NCI-H345 (cell line): ENCODE measurements at regions not wholly inside any gene's neighbourhood (a gene's known extent, or its start where the extent isn't known, plus 50 kb on each side); places are given as distances from the start of the nearest gene placed in this dataset.

ENCODE experiments used
- DNase-seq: peaks from one replicate; lab custom pipeline; 2025; lab: John Stamatoyannopoulos, UW

DNA sequence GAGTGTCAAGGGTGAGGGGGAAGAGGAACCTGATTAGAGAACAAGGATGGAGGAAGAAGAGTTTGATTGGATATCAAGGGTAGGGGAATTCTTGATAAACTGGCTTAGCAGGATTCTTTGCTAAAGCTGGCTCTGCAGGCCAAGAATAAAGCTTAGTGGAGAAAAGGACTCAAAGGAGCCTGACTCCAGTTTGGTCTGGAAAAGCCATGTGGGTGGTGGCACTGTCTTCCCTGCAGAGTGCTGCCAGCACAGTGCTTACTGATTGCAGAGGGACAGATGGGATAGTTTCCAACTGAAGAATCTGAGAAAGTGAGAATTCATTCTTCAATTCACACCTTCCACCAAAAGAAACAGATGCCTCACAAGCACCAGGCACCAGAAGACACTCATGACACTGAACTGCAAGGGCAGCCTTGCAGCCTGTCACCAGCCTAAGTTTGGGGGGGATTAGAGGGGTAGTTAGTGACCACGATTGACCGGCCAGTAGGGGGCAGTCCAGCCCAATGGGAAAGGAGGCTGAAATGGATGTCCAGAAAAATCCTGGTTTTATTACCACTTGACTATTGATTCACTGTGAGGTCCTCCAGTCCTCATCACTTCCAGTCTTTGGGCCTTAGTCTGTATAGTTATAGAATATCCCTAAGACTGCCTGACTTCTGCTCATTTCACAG, 334.5 kb downstream of the SMAD2 start:
- DNase-seq = peak; percentile 7

DNA sequence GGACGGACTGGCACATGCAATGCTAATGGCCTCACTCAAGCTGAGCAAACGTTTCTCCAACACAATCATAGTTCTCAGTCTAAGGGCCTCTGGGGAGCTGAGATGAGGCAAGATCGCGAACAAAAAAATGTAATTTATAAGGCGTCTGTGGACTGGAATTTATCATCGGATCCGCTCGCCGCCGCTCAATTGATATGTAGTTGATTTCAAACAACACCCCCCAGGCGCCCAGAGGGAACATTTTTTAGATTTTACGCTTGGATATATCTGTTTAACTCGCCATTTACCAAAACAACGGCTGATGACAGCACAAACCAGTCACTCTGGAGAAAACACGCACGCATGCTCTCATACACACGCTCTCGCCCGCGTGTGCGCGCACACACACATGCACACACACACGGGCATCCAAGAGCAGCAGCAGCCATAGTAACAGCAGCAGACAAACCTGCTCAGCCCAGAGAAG, 335.8 kb downstream of the SMAD2 start:
- DNase-seq = peak; percentile 50

DNA sequence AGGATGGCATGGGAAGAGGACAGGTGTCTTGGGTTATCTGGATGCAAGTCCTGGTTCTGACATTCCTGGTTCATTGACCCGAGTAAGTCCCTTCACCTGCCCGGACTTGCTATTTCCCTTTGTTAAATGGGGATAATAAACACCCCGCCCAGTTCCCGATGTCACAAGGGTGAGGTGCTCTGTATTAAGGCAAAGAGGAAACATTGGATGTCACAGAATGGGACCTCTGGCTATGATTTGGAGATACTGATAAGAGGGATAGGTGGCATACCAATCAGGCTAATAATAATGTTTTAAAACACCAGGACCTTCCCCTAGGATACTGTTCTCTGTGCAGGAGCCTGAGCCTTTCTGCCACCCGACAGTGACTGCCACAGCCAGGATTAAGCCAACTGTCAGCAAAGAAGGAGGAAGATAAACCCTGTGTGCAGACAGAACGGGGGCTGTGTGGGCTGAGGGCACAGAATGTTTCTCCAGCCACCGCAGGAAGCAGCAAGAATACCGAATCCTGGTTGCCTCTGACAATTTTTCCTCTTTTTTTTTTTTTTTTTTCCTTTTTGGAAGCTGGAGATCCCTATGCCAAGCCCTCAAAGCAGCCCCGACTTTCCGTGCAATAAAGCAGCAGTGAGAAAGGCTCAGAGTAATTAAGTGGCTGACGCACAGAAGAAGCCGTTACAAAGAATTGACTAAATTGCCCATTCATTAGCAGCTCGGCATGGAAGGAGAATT, 336.6 kb downstream of the SMAD2 start:
- peak; percentile 42 for DNase-seq

DNA sequence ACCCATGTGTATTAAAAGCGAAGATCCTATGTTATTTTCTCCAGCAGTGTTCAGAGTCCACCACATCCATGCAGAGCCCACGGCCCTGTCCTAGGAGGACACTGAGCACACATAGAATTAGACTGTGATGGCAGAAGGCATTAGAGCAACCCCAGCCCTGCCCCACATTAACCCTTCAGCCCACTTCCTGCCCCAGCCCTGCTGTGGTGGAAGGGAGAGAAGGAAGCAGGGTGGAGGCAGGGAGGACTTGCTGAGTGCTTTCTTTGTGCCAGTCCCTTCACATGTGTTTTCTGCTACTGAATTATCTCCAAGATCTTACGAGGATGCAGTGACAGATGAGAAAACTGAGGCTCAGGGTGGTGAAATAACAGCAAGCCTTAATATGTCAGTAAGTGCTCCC, 339.0 kb downstream of the SMAD2 start:
- no peak for DNase-seq

DNA sequence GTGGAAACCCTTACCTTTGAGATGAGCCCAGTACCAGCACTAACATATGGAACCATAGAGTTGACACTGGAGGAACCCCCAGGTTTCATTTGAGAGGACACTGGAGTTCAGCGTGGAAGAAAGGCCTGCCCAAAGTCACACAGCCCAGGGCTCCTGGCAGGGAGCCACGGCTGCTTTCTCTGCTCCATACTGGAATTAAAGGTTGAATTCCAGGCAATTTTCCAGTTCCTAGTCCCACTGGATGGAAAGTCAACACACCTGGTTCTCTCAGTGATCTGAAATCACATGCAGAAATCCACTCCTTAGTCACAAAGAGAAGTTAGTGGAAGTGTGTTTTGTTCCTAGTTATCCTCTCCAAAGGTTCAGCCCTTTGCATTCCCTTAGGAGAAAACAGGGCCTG, 336.1 kb upstream of the SKOR2 start:
- DNase-seq = no peak

DNA sequence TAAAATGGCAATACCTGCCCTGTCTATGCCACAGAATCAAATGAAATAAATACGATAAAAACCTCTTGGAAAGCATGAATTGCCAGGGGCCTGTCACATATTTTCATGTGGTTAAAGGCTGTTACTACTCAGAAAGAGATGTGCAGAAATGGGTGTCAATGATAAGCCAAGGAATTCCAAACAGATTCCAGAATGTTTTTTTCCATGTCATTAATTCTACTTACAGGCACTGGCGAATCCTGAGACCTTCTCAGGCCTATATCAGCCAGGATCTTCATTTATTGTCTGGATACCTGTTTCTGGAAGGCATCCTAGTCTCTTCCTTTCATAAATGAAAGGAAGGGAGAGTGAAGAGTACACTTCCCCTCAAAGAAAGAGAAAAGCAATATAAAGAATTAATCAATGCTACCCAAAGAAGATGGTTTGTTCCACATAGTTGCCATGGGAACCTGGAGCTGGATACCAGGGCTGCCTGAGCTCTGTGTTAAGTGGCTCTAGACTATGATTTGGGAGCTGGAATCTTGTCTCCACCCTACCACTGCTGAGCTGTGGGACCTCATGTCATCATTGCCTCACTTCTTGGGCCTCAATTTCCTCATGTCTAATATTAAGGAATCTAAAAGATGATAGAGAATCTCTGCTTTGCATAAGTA, 335.1 kb upstream of the SKOR2 start:
- no peak for DNase-seq

DNA sequence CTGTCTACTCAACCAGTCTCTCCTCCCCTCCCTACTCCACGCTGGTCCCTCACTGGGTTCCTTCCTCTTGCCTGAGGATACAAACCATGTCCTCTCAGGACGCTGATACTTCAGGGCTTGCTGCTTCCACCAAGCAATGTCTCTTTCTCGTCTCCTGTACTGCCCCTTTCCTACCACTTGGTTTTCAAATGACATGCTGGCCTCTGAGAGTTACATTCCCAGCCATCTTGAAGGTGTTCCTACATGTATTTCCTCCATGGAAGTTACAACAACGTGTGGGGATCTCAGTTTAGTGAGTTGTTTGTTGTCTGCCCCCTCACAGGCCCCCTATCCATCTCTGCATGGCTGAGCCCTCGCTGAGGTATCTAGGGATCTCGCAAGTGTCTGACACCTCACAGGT, 334.5 kb upstream of the SKOR2 start:
- DNase-seq = no peak

DNA sequence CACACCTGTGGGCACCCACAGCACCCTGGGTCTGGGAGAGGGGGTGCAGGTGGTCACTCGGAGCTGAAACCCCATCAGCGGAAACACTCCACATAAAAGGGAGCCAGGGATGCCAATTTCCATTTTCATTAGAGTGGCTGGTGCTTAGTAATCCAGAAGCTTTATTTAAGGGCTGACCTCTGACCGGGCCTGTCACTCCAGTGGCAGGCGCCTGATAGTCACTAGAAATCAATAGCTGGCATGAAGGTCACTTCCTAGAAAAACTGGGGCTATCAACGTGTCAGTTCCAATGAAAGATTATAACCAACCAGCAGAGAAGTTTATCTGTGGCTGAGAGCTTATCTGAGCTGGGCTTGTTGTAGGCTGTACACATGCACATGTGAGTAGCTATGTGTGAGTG, 333.7 kb upstream of the SKOR2 start:
- no peak for DNase-seq

DNA sequence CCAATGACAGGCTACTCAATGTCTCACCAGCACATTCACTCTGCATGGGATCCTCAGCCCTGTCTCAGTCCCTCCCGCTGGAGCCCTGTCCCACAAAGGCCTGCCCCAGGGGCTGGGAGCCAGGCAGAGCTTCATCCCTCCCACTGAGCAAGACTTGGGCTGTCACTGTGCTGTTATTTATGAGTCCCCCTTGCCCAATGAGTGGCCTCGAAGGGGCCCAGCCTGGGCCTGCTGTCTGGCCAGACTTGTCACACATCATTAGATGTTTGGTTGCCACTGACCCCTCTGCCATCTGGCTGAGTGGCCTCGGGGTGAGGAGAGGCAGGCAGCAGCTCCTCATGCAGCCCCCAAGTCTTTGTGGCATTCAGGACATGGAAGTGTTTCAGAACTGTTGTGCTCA, 330.6 kb upstream of the SKOR2 start:
- no peak for DNase-seq

DNA sequence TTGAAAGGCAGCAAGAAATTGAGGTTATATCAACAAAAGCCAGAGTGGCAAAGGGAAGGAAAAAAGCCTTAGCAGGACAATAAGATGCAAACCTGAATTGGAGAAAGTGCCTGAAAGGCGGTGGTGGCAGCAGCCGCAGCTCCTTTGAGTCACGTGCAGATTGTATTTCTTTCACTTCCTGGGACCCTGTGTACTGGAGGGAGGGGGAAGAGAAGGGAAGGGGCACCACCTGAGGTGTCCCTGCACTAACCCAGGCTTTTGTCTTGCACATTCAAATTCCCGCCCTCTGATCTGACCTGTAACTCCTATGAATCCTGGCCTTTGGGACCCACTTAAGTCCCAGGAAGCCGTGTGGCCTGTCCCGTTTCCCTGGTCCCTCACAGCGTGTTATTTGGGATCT, 326.1 kb upstream of the SKOR2 start:
- DNase-seq = no peak

DNA sequence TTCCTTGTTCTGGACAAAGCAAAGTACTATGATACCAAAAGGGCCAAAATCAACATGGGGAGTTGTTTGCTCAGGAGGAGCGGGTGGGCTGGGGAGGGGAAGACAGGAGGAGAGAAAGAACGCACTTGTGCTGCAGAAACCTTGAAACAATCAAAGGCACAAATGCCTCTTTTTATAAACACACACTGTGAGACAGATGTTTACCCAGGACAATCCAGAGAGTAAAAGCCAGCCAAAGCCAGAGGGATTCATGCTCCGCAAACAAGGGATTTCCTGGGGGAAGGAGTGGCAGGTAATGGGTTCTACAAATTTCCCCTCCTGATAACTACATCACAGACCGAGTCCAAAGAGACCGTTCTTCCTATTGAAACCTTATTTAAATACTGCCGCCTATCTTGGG, 323.5 kb upstream of the SKOR2 start:
- peak; percentile 48 for DNase-seq

DNA sequence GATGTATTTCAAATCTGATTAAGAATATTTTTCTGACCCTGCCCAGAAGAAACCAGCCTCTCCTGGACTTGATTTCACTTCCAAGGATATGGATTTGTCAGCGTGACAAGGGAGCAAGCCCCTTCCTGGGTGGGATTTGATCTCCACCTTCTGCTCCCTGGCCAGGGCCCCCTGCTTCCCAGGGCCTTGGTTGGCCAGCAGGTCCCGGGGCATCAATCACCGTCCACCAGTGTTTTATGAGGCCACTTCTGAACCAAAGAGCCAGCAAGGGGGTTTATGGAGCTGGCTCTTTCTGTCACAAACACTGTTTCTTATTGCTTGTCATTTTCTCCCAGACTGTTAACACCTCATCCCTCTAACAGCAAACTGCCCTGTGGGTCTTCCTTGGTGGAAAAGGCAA, 320.5 kb upstream of the SKOR2 start:
- no peak for DNase-seq

DNA sequence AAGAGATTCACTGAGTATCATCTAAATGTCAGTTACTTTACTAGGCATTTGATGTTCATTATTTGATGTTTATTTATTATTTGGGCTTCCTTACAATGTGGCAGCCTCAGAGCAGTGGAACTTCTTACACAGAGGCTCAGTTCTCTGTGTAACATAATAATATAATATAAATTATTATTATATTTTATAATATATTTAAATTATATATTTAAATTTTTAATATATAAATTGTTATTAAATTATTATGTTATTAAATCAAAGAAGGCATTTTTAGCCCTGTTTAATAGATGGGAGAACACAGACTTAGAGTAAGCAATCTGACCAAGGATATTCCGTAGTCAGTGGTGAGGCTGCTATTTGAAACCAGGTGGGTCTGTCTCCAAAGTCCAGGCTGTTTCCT, 315.3 kb upstream of the SKOR2 start:
- DNase-seq = no peak

DNA sequence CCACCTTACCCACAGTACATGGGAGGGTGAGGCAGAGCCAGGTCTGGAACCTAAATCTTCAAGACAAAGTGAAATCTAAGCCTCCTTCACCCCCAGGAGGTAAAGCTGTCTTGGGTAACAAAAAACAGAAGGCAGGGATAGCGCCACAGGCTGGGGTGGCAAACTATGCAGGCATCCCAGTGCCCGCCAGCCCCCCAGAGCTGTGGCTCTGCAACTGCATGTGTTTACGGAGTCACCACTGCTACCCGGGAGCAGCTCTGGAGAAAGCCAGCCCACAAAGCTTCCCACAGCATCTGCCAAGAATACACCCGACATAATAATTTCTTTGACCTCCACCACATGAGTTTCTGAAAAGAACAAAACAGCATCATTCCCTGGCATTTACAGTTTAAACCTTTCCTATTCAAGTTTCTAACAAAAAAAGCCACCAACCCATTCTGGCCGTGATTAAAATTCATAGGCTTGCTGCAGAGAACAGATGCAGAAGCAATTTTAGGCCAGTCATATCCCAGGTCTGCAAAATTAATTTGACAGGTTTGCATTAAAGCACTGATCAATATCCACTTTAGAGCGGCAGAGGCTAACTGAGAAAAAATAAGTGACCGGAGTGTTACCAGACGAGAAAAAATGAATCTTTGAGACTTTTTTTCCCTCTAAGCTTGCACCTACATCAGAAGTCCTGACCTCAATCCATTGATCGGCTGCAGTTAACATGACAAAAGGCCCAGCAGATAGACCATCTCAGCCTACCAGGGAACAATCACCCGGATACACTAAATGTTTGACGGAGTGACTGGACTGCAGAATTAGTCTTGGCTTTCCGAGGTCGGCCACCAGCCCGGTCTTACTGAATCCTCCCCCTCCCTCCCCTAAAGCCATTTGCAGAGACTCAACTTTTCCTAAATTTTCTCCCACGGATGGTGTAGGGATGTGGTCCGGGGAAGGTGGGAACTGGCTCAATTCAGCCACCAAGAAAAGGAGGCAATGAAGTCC, 309.6 kb upstream of the SKOR2 start:
- no peak for DNase-seq

DNA sequence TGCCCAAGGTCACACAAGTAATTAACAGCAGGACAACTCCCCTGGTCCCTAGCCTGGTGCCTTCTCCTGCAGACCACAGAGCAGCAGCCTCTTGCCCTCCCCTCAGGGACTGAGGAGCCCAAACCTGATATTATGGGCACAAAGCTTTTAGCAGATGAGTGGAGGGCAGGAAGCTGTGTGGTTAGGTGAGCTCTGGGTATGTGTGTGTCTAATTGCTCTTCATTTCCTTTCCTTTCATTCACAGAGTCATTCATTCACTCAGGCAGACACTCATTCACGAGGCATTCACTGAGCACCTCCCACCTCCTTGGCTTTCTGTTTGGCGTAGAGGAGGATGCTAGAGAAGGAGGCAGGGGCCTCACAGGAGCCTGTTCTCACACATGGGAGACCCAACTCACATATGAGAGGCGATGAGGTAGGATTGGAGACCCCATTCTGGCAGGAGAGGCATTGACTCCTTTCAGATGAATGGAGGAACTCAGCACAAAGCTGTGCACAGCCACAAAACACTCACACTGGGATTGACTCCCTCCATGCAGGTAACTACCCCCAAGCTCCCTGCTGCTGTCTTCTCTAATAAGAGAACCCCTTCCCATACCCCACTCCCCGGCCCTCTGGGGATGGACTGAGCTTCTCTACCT, 306.8 kb upstream of the SKOR2 start:
- no peak for DNase-seq

DNA sequence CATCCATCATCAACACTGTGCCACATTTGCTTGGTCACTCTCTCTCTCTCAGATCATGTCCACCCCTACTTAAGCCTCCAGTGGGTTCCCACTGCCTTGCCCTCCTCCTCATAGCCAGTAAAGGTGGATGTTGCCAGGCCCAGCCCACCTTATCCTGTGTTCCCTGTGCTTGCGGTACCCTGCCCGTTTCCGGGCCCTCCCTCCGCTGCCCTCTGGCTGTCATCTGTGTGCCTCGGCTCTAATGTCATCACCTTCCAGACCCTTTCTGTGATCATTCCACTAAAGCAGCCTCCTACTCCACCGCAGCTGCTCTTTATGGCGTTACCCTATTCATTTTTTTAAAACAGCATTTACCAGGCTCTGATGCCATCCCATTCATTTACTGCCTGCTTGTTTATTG, 305.7 kb upstream of the SKOR2 start:
- no peak for DNase-seq

DNA sequence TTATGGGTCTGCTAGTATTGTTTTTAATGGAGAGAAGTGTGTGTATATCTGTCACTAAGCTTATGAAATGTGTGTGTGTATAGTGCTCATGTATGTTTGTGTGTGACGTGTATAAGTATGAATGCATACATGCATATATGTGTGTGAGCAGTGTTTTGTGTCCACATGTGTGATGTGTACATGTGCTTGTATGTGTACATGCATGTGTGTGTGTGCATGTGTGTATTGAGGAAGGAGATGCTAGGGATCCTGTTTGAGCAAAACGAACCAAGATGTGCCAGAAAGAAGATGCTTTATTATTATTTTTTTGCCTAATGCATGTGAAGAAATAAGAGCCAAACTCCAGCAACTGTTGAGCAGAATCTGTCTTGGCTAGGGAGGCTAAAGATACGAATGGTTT, 301.3 kb upstream of the SKOR2 start:
- no peak for DNase-seq

DNA sequence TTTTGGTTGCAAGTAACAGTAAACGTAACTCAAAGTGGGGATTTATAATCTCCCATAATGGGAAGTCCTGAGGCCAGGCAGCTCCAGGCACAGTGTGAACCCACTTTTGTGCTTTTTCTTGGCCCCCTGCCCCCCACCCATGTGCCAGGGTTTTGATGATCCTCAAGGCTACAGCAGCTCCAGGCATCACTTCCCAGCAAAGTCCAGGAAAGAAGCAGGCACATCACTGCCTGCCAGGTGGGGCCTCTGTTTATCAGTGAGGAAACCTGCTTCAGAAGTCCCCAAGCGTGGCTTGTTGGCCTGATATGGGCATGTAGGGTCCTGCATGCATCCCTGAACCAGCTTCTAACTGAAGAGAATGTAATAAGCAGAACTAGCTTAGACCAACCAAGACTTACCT, 299.2 kb upstream of the SKOR2 start:
- DNase-seq = no peak

DNA sequence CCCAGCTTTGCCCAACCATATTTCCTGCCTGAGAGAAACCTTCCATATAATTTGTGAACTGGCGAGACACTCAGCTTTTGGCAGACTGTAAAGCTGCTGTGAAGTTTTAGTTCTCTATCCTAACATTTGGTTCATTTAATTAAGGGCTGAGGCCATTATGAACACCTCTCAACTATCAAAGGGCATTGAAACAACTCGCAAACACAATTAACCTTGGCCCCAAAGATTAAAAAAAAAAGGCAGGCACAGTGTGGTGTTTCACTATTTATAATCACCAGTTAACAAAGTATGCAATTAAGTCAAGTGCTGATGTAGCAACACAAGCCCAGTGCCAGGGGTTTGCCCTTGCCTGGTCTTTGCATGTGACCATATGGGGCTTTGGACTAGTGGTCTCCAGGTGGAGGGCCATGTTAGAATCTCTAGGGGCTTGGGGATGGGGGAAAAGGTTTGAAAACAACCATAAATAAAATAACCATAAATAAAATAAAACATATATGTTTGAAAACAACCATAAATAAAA, 297.6 kb upstream of the SKOR2 start:
- no peak for DNase-seq

DNA sequence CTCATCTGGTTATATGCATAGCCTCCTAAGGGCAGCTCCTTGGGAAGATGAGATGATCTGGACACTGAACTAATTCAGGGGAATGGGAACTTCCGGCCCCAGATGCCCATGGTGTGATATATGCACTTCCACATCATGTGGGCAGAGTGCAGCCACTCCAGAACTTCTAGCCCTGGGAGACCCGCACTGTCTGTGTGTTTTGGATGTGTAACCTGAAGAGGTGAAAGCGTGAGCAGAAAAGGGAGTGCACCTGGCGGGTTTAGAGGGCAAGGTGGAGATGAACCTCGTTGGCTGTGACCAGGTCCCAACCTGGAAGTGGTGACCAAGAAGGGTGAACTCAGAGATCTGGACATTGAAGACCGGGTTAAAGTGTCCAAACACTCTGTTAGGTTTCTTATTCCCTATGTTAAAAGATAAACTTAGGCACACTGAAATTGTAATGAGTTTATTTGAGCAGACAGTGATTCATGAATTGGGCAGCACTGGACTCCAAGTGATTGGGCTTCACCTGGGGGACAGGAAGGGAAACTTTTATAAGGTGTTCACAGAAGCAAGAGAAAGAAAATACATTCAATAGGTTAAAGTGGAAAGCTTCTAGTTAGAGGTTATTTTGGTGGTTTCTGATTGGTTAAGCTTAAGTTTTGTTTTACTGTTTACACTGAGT, 296.2 kb upstream of the SKOR2 start:
- DNase-seq = no peak

DNA sequence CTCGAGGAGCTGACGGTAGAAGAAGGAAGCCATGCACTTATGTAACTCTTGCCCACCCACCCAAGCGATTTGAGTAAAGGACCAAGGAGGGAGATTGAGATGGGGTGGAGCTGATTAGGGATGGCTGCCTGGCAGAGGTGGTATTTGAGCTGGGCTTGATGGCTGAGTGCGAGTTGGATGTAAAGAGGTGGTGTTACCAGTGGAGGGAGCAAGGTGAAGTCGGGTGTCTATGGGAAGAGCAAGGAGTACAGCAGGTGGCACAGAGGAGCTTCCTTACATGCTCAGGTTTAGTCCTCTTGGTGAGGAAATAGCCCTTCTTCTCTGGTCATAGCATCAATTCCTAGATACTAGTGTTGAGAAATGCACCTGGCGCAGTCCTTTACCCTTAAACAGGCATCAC, 294.2 kb upstream of the SKOR2 start:
- DNase-seq = no peak
